Activated T-helper 2 cell treated with anti-CD3 and anti-CD28 coated beads, Interferon-gamma antibody, Interleukin-2, Interleukin-4, amounts not matched to agents 10 μg/mL and 5 μg/mL and 100 μg/mL, durations not matched to agents 14 hours and 24 hours and 36 hours (primary cell): ENCODE measurements at regions not wholly inside any gene's neighbourhood (a gene's known extent, or its start where the extent isn't known, plus 50 kb on each side); places are given as distances from the start of the nearest gene placed in this dataset.

Experiments
- DNase-seq: peaks from one replicate; pipeline ENCODE4 v3.0.0; 2021; ENCODE audit warnings: low spot score
- H3K27ac Mint-ChIP-seq: one replicate; pipeline ENCODE4 v1.8.0; 2021; ENCODE audit warnings: mixed read lengths
- H3K27me3 Mint-ChIP-seq: one replicate; pipeline ENCODE4 v1.8.0; 2021; ENCODE audit warnings: low read depth, mixed read lengths
- H3K36me3 Mint-ChIP-seq: one replicate; pipeline ENCODE4 v1.8.0; 2021; ENCODE audit warnings: low read depth, mixed read lengths
- H3K4me1 Mint-ChIP-seq: one replicate; pipeline ENCODE4 v1.8.0; 2021; ENCODE audit warnings: low read depth, mixed read lengths
- H3K4me3 Mint-ChIP-seq: one replicate; pipeline ENCODE4 v1.8.0; 2021; ENCODE audit warnings: low read depth, mild to moderate bottlenecking, moderate library complexity, mixed read lengths
- H3K9me3 Mint-ChIP-seq: one replicate; pipeline ENCODE4 v1.8.0; 2021; ENCODE audit warnings: mixed read lengths
- intact Hi-C: fragments of 100-400 bp; cut with micrococcal nuclease; formaldehyde crosslinking; loops from one replicate; pipeline ENCODE4 v1.15.1; 2023

- Mint-ChIP-seq H3K4me3 (no peak overlapping the region), H3K9me3 (no peaks in the 10 kb centered on the region), H3K27me3 (no peaks in the 10 kb centered on the region), H3K27ac (no peak overlapping the region), H3K36me3 (no peaks in the 10 kb centered on the region), H3K4me1 (no peaks in the 10 kb centered on the region)
- intact Hi-C loops: no loop called here
- no peak for DNase-seq
Measured at GRCh38 chr17:68750208-68750562, 149.0 kb upstream of the FAM20A start.

- Mint-ChIP-seq H3K4me1 (no peaks in the 10 kb centered on the region), H3K9me3 (no peaks in the 10 kb centered on the region), H3K27me3 (no peaks in the 10 kb centered on the region), H3K27ac (no peak overlapping the region), H3K36me3 (no peaks in the 10 kb centered on the region), H3K4me3 (no peak overlapping the region)
- intact Hi-C loops: no loop called here
- DNase-seq: no peak
Measured at GRCh38 chr17:68749349-68750207, 148.4 kb upstream of the FAM20A start.

GRCh38 chr17:68748381-68748780 is 147.2 kb upstream of the FAM20A start:
- DNase-seq: no peak

GRCh38 chr17:68740555-68741447 is 139.6 kb upstream of the FAM20A start:
- H3K4me3 Mint-ChIP-seq: no peak overlapping the region
- intact Hi-C loops: no loop called here
- DNase-seq: no peak
- H3K27me3 Mint-ChIP-seq: peaks cover 22% of the 10 kb centered on the region
- H3K9me3 Mint-ChIP-seq: no peaks in the 10 kb centered on the region
- H3K36me3 Mint-ChIP-seq: no peaks in the 10 kb centered on the region
- H3K27ac Mint-ChIP-seq: no peak overlapping the region
- no peaks in the 10 kb centered on the region for H3K4me1 Mint-ChIP-seq

More at GRCh38 chr17:68748381-68748780, 147.2 kb upstream of the FAM20A start:
- Mint-ChIP-seq H3K36me3 (no peaks in the 10 kb centered on the region), H3K4me1 (no peaks in the 10 kb centered on the region), H3K9me3 (no peaks in the 10 kb centered on the region), H3K4me3 (no peak overlapping the region), H3K27me3 (peaks cover 2% of the 10 kb centered on the region), H3K27ac (no peak overlapping the region)
- intact Hi-C loops: no loop called here

GRCh38 chr17:68737761-68738443 is 136.7 kb upstream of the FAM20A start:
- DNase-seq: no peak
- H3K9me3 Mint-ChIP-seq: no peaks in the 10 kb centered on the region
- no peaks in the 10 kb centered on the region for H3K36me3 Mint-ChIP-seq
- H3K27ac Mint-ChIP-seq: no peak overlapping the region
- no peak overlapping the region for H3K4me3 Mint-ChIP-seq
- H3K4me1 Mint-ChIP-seq: no peaks in the 10 kb centered on the region
- intact Hi-C loops: no loop called here
- H3K27me3 Mint-ChIP-seq: peaks cover 21% of the 10 kb centered on the region

GRCh38 chr17:68734931-68735330 is 133.8 kb upstream of the FAM20A start:
- Mint-ChIP-seq H3K9me3 (no peaks in the 10 kb centered on the region), H3K4me3 (no peak overlapping the region), H3K27ac (no peak overlapping the region), H3K4me1 (no peaks in the 10 kb centered on the region), H3K36me3 (no peaks in the 10 kb centered on the region), H3K27me3 (peaks cover 19% of the 10 kb centered on the region)
- intact Hi-C loops: no loop called here
- no peak for DNase-seq

GRCh38 chr17:68734187-68734900 is 133.2 kb upstream of the FAM20A start:
- Mint-ChIP-seq H3K4me1 (no peaks in the 10 kb centered on the region), H3K27ac (no peak overlapping the region), H3K36me3 (no peaks in the 10 kb centered on the region), H3K9me3 (no peaks in the 10 kb centered on the region), H3K4me3 (no peak overlapping the region), H3K27me3 (peaks cover 19% of the 10 kb centered on the region)
- intact Hi-C loops: no loop called here
- DNase-seq: no peak

GRCh38 chr17:68733241-68734176 is 132.3 kb upstream of the FAM20A start:
- no peak for DNase-seq
- intact Hi-C loops: no loop called here
- Mint-ChIP-seq H3K36me3 (no peaks in the 10 kb centered on the region), H3K4me1 (no peaks in the 10 kb centered on the region), H3K27ac (no peak overlapping the region), H3K4me3 (no peak overlapping the region), H3K9me3 (no peaks in the 10 kb centered on the region), H3K27me3 (peaks cover 14% of the 10 kb centered on the region)

- no peaks in the 10 kb centered on the region for H3K9me3 Mint-ChIP-seq
- H3K4me1 Mint-ChIP-seq: no peaks in the 10 kb centered on the region
- no peak overlapping the region for H3K27ac Mint-ChIP-seq
- no peak for DNase-seq
- no peaks in the 10 kb centered on the region for H3K36me3 Mint-ChIP-seq
- peaks cover 12% of the 10 kb centered on the region for H3K27me3 Mint-ChIP-seq
- H3K4me3 Mint-ChIP-seq: no peak overlapping the region
- intact Hi-C loops: no loop called here
Measured at GRCh38 chr17:68732301-68732749, 131.2 kb upstream of the FAM20A start.

- H3K4me3 Mint-ChIP-seq: no peak overlapping the region
- no peaks in the 10 kb centered on the region for H3K36me3 Mint-ChIP-seq
- intact Hi-C loops: no loop called here
- H3K27ac Mint-ChIP-seq: no peak overlapping the region
- peaks cover 12% of the 10 kb centered on the region for H3K27me3 Mint-ChIP-seq
- H3K9me3 Mint-ChIP-seq: no peaks in the 10 kb centered on the region
- DNase-seq: no peak
- H3K4me1 Mint-ChIP-seq: no peaks in the 10 kb centered on the region
Measured at GRCh38 chr17:68731465-68731864, 130.3 kb upstream of the FAM20A start.

GRCh38 chr17:68719431-68719830 is 118.3 kb upstream of the FAM20A start:
- Mint-ChIP-seq H3K4me1 (no peaks in the 10 kb centered on the region), H3K27ac (no peak overlapping the region), H3K27me3 (peaks cover 15% of the 10 kb centered on the region), H3K4me3 (no peak overlapping the region), H3K36me3 (no peaks in the 10 kb centered on the region), H3K9me3 (no peaks in the 10 kb centered on the region)
- DNase-seq: no peak
- intact Hi-C loops: no loop called here
